ENCODE measurements at regions not wholly inside any gene's neighbourhood (a gene's known extent, or its start where the extent isn't known, plus 50 kb on each side); places are given as distances from the start of the nearest gene placed in this dataset.

DNA sequence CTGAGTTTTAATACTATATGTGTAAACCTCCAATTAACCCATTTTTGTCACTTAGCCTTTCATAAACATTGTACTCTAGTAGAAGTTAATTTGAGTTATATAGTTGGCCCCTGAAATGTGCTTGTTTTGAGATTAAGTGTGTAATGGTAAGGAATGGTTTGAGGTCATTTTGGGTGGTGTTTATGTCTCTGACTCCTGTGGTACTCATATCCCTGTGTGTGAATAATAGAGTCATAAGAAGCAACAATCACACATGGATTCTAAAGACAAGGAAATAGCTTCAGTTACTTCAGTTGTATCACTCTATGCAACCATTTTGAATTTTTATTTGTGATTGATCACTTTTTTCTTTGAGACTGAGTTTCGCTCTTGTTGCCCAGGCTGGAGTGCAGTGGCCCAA is 408.5 kb downstream of the MFSD1 start:
- no peak for TF ChIP-seq POLR2A (IDR thresholded peaks at IDR 0.05)
- no peak for TF ChIP-seq CTCF (IDR thresholded peaks at IDR 0.05)
